Raji (cell line): ENCODE measurements at regions not wholly inside any gene's neighbourhood (a gene's known extent, or its start where the extent isn't known, plus 50 kb on each side); places are given as distances from the start of the nearest gene placed in this dataset.

ENCODE experiments used
- POLR2A ChIP-seq: IDR thresholded peaks from 2 replicates; pipeline ENCODE4 v1.6.1; 2011; ENCODE audit warnings: low read depth, low read length, control low read depth; ENCODE audit not compliant: insufficient read depth

GRCh38 chr1:187413405-187414169 is 584.8 kb downstream of the PLA2G4A start:
- TF ChIP-seq POLR2A, result no peak

GRCh38 chr1:187415065-187415464 is 586.3 kb downstream of the PLA2G4A start:
- no peak for TF ChIP-seq POLR2A

- no peak for TF ChIP-seq POLR2A
Observed at GRCh38 chr1:187417520-187417919, 588.8 kb downstream of the PLA2G4A start.

GRCh38 chr1:187433598-187433997 is 604.8 kb downstream of the PLA2G4A start:
- no peak for TF ChIP-seq POLR2A

- TF ChIP-seq POLR2A, result no peak
Observed at GRCh38 chr1:187442603-187443002, 613.9 kb downstream of the PLA2G4A start.

- no peak for TF ChIP-seq POLR2A
Observed at GRCh38 chr1:187443939-187444338, 615.2 kb downstream of the PLA2G4A start.

GRCh38 chr1:187445066-187445465 is 616.3 kb downstream of the PLA2G4A start:
- no peak for TF ChIP-seq POLR2A

GRCh38 chr1:187451238-187451637 is 622.5 kb downstream of the PLA2G4A start:
- no peak for TF ChIP-seq POLR2A

GRCh38 chr1:187454010-187454409 is 625.3 kb downstream of the PLA2G4A start:
- no peak for TF ChIP-seq POLR2A

GRCh38 chr1:187456446-187456845 is 627.7 kb downstream of the PLA2G4A start:
- TF ChIP-seq POLR2A, result no peak

- TF ChIP-seq POLR2A, result no peak
Observed at GRCh38 chr1:187460093-187460492, 631.3 kb downstream of the PLA2G4A start.

- no peak for TF ChIP-seq POLR2A
Observed at GRCh38 chr1:187464320-187464719, 635.6 kb downstream of the PLA2G4A start.

GRCh38 chr1:187465441-187465840 is 636.7 kb downstream of the PLA2G4A start:
- no peak for TF ChIP-seq POLR2A

- TF ChIP-seq POLR2A, result no peak
Observed at GRCh38 chr1:187469836-187470235, 641.1 kb downstream of the PLA2G4A start.

GRCh38 chr1:187471555-187471954 is 642.8 kb downstream of the PLA2G4A start:
- TF ChIP-seq POLR2A, result no peak

- no peak for TF ChIP-seq POLR2A
Observed at GRCh38 chr1:187474336-187474735, 645.6 kb downstream of the PLA2G4A start.

- no peak for TF ChIP-seq POLR2A
Observed at GRCh38 chr1:187476671-187477070, 647.9 kb downstream of the PLA2G4A start.
